WTC11 (cell line): ENCODE measurements at regions not wholly inside any gene's neighbourhood (a gene's known extent, or its start where the extent isn't known, plus 50 kb on each side); places are given as distances from the start of the nearest gene placed in this dataset.
"Not testable (repeated sequence)": the region's sequence is repeated elsewhere in the genome, so short reads cannot be mapped to it uniquely, and the experiment has no call there.

Source experiments
- CREB1 ChIP-seq: sonication (generic); formaldehyde crosslinking; IDR thresholded peaks from 2 replicates; pipeline ENCODE4 v1.8.0; 2023; ENCODE audit warnings: mild to moderate bottlenecking, missing genetic modification reagents
- FOXP1 ChIP-seq: sonication (generic); formaldehyde crosslinking; IDR thresholded peaks from 2 replicates; pipeline ENCODE4 v1.8.0; 2022; ENCODE audit warnings: missing genetic modification reagents, mild to moderate bottlenecking, moderate library complexity, borderline replicate concordance
- KAT7 ChIP-seq: sonication (generic); formaldehyde crosslinking; IDR thresholded peaks from 2 replicates; pipeline ENCODE4 v1.8.1; 2023; ENCODE audit warnings: missing genetic modification reagents, mild to moderate bottlenecking, borderline replicate concordance
- RELA ChIP-seq: sonication (generic); formaldehyde crosslinking; IDR thresholded peaks from 2 replicates; pipeline ENCODE4 v1.8.1; 2022; ENCODE audit warnings: missing genetic modification reagents, mild to moderate bottlenecking, borderline replicate concordance
- TEAD1 ChIP-seq: sonication (generic); formaldehyde crosslinking; IDR thresholded peaks from 2 replicates; pipeline ENCODE4 v1.8.0; 2022; ENCODE audit warnings: mild to moderate bottlenecking, missing genetic modification reagents
- TF ChIP-seq, protein P1 (sequence below): sonication (generic); formaldehyde crosslinking; IDR thresholded peaks from 2 replicates; pipeline ENCODE4 v1.8.1; 2023; ENCODE audit warnings: mild to moderate bottlenecking, missing genetic modification reagents
- TF ChIP-seq, protein P2 (sequence below): sonication (generic); formaldehyde crosslinking; IDR thresholded peaks from 2 replicates; pipeline ENCODE4 v1.8.1; 2023; ENCODE audit warnings: mild to moderate bottlenecking, missing genetic modification reagents, moderate library complexity
- TF ChIP-seq, protein P3 (sequence below): fragments of 200-600 bp; IDR thresholded peaks from 2 replicates; pipeline ENCODE4 v1.8.0; 2022; ENCODE audit warnings: antibody characterized with exemption
- TF ChIP-seq, protein P4 (sequence below): sonication (generic); formaldehyde crosslinking; IDR thresholded peaks from 2 replicates; pipeline ENCODE4 v1.8.0; 2022; ENCODE audit warnings: mild to moderate bottlenecking, missing genetic modification reagents
- TF ChIP-seq, protein P5 (sequence below): fragments of 250-450 bp; sonication (Bioruptor Pico); IDR thresholded peaks from 2 replicates; pipeline ENCODE4 v1.9.0; 2021; ENCODE audit warnings: mild to moderate bottlenecking
- TF ChIP-seq, protein P6 (sequence below): fragments of 250-450 bp; sonication (Bioruptor Pico); IDR thresholded peaks from 2 replicates; pipeline ENCODE4 v1.9.0; 2021; ENCODE audit warnings: mild to moderate bottlenecking, borderline replicate concordance

DNA sequence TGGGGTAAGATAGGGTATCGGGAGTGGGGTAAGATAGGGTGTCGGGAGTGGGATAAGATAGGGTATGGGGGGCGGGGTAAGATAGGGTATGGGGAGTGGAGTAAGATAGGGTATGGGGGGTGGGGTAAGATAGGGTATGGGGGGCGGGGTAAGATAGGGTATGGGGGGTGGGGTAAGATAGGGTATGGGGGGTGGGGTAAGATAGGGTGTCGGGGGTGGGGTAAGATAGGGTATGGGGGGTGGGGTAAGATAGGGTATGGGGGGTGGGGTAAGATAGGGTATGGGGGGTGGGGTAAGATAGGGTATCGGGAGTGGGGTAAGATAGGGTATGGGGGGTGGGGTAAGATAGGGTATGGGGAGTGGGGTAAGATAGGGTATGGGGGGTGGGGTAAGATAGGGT, 269.5 kb downstream of the TCERG1L start:
- not testable (repeated sequence) for TF ChIP-seq TEAD1; CREB1 (CRISPR knock-in tag); FOXP1 (CRISPR knock-in tag); RELA (CRISPR knock-in tag); KAT7 (CRISPR knock-in tag)
- TF ChIP-seq, protein P1, sequence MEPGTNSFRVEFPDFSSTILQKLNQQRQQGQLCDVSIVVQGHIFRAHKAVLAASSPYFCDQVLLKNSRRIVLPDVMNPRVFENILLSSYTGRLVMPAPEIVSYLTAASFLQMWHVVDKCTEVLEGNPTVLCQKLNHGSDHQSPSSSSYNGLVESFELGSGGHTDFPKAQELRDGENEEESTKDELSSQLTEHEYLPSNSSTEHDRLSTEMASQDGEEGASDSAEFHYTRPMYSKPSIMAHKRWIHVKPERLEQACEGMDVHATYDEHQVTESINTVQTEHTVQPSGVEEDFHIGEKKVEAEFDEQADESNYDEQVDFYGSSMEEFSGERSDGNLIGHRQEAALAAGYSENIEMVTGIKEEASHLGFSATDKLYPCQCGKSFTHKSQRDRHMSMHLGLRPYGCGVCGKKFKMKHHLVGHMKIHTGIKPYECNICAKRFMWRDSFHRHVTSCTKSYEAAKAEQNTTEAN (CRISPR knock-in tag), result not testable (repeated sequence)
- TF ChIP-seq, protein P2, sequence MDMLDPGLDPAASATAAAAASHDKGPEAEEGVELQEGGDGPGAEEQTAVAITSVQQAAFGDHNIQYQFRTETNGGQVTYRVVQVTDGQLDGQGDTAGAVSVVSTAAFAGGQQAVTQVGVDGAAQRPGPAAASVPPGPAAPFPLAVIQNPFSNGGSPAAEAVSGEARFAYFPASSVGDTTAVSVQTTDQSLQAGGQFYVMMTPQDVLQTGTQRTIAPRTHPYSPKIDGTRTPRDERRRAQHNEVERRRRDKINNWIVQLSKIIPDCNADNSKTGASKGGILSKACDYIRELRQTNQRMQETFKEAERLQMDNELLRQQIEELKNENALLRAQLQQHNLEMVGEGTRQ (CRISPR knock-in tag), result not testable (repeated sequence)
- TF ChIP-seq, protein P3, sequence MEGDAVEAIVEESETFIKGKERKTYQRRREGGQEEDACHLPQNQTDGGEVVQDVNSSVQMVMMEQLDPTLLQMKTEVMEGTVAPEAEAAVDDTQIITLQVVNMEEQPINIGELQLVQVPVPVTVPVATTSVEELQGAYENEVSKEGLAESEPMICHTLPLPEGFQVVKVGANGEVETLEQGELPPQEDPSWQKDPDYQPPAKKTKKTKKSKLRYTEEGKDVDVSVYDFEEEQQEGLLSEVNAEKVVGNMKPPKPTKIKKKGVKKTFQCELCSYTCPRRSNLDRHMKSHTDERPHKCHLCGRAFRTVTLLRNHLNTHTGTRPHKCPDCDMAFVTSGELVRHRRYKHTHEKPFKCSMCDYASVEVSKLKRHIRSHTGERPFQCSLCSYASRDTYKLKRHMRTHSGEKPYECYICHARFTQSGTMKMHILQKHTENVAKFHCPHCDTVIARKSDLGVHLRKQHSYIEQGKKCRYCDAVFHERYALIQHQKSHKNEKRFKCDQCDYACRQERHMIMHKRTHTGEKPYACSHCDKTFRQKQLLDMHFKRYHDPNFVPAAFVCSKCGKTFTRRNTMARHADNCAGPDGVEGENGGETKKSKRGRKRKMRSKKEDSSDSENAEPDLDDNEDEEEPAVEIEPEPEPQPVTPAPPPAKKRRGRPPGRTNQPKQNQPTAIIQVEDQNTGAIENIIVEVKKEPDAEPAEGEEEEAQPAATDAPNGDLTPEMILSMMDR, result not testable (repeated sequence)
- TF ChIP-seq, protein P4, sequence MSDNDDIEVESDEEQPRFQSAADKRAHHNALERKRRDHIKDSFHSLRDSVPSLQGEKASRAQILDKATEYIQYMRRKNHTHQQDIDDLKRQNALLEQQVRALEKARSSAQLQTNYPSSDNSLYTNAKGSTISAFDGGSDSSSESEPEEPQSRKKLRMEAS (CRISPR knock-in tag), result not testable (repeated sequence)
- TF ChIP-seq, protein P5, sequence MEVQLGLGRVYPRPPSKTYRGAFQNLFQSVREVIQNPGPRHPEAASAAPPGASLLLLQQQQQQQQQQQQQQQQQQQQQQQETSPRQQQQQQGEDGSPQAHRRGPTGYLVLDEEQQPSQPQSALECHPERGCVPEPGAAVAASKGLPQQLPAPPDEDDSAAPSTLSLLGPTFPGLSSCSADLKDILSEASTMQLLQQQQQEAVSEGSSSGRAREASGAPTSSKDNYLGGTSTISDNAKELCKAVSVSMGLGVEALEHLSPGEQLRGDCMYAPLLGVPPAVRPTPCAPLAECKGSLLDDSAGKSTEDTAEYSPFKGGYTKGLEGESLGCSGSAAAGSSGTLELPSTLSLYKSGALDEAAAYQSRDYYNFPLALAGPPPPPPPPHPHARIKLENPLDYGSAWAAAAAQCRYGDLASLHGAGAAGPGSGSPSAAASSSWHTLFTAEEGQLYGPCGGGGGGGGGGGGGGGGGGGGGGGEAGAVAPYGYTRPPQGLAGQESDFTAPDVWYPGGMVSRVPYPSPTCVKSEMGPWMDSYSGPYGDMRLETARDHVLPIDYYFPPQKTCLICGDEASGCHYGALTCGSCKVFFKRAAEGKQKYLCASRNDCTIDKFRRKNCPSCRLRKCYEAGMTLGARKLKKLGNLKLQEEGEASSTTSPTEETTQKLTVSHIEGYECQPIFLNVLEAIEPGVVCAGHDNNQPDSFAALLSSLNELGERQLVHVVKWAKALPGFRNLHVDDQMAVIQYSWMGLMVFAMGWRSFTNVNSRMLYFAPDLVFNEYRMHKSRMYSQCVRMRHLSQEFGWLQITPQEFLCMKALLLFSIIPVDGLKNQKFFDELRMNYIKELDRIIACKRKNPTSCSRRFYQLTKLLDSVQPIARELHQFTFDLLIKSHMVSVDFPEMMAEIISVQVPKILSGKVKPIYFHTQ (CRISPR knock-in tag), result not testable (repeated sequence)
- TF ChIP-seq, protein P6, sequence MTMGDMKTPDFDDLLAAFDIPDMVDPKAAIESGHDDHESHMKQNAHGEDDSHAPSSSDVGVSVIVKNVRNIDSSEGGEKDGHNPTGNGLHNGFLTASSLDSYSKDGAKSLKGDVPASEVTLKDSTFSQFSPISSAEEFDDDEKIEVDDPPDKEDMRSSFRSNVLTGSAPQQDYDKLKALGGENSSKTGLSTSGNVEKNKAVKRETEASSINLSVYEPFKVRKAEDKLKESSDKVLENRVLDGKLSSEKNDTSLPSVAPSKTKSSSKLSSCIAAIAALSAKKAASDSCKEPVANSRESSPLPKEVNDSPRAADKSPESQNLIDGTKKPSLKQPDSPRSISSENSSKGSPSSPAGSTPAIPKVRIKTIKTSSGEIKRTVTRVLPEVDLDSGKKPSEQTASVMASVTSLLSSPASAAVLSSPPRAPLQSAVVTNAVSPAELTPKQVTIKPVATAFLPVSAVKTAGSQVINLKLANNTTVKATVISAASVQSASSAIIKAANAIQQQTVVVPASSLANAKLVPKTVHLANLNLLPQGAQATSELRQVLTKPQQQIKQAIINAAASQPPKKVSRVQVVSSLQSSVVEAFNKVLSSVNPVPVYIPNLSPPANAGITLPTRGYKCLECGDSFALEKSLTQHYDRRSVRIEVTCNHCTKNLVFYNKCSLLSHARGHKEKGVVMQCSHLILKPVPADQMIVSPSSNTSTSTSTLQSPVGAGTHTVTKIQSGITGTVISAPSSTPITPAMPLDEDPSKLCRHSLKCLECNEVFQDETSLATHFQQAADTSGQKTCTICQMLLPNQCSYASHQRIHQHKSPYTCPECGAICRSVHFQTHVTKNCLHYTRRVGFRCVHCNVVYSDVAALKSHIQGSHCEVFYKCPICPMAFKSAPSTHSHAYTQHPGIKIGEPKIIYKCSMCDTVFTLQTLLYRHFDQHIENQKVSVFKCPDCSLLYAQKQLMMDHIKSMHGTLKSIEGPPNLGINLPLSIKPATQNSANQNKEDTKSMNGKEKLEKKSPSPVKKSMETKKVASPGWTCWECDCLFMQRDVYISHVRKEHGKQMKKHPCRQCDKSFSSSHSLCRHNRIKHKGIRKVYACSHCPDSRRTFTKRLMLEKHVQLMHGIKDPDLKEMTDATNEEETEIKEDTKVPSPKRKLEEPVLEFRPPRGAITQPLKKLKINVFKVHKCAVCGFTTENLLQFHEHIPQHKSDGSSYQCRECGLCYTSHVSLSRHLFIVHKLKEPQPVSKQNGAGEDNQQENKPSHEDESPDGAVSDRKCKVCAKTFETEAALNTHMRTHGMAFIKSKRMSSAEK (CRISPR knock-in tag), result not testable (repeated sequence)
